ENCODE measurements at regions not wholly inside any gene's neighbourhood (a gene's known extent, or its start where the extent isn't known, plus 50 kb on each side); places are given as distances from the start of the nearest gene placed in this dataset.

DNA sequence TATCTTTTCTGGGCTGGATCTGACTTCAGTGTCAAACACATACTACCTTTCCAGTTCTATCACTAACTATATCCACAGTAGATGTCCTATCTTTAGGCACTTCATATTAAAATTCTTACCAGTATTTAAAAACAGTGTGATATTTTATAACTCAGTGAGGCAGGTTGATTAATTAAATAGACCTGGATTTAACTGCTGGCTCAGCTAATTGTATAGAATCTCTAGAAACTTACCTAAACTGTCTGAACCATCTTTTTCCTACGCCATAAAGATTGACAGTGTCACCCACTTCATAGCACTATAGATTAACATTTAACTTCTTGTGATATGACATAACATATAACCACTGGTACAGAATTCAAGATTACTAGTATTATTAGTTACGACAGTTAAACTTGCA, 935.3 kb downstream of the FAT4 start:
- TF ChIP-seq POLR2A (IDR thresholded peaks at IDR 0.05) (no peak), POLR2AphosphoS5 (IDR thresholded peaks at IDR 0.05) (no peak), EP300 (IDR thresholded peaks at IDR 0.05) (no peak)
- TF ChIP-seq, protein P1, sequence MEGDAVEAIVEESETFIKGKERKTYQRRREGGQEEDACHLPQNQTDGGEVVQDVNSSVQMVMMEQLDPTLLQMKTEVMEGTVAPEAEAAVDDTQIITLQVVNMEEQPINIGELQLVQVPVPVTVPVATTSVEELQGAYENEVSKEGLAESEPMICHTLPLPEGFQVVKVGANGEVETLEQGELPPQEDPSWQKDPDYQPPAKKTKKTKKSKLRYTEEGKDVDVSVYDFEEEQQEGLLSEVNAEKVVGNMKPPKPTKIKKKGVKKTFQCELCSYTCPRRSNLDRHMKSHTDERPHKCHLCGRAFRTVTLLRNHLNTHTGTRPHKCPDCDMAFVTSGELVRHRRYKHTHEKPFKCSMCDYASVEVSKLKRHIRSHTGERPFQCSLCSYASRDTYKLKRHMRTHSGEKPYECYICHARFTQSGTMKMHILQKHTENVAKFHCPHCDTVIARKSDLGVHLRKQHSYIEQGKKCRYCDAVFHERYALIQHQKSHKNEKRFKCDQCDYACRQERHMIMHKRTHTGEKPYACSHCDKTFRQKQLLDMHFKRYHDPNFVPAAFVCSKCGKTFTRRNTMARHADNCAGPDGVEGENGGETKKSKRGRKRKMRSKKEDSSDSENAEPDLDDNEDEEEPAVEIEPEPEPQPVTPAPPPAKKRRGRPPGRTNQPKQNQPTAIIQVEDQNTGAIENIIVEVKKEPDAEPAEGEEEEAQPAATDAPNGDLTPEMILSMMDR (IDR thresholded peaks at IDR 0.05): no peak
